ENCODE measurements at regions not wholly inside any gene's neighbourhood (a gene's known extent, or its start where the extent isn't known, plus 50 kb on each side); places are given as distances from the start of the nearest gene placed in this dataset.

DNA sequence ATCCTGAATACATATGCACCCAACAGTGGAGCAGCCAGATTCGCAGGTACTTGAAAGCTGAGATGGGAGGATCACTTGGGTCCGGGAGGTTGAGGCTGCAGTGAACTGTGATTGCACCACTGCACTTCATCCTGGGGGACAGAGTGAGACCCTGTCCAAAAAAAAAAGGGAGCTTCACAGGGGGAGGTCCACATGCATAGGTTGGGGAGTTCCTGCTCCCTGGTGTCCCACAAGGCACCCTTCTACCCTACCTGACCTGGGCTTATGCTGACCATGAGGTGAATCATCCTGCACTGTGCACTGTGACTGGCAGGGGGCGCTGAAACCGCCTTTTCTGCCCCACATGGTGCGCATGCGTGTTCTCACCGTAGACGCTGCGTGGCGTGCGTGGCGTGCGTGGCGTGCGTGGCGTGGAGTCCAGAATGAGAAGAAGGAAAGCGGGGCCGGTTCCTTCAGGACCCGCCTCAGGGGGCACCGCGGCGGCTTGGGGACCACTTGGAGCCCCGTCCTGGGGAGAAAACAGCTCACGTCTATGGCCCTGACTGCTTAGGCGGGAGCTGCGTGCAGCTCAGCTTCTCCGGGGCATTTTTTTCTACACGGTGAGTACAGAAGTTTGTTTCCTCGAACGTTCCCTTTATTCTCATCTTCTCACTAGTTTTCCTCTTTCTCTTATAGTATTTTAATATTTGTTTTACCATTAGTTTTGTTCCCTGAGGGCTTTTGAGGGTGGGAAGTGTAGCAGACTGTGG lies 116.6 kb upstream of the GRK3 start (continued):
- TF ChIP-seq, protein P1, sequence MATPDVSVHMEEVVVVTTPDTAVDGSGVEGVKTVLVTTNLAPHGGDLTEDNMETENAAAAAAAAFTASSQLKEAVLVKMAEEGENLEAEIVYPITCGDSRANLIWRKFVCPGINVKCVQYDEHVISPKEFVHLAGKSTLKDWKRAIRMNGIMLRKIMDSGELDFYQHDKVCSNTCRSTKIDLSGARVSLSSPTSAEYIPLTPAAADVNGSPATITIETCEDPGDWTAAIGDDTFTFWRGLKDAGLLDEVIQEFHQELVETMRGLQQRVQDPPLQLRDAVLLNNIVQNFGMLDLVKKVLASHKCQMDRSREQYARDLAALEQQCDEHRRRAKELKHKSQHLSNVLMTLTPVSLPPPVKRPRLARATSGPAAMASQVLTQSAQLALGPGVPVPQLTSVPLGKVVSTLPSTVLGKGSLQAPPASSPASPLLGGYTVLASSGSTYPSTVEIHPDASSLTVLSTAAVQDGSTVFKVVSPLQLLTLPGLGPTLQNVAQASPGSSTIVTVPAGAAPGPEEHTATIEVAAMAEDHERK (CRISPR knock-in tag; IDR thresholded peaks at IDR 0.05; ENCODE audit: low read depth), result peak; percentile 95
- TF ChIP-seq TEAD3 (CRISPR knock-in tag; optimal IDR thresholded peaks at IDR 0.05; ENCODE audit: borderline replicate concordance), result peak; percentile 74
- peak; percentile 67; the same call in 1 of the 2 replicates for TF ChIP-seq ARHGAP35 (CRISPR knock-in tag; IDR thresholded peaks at IDR 0.05; ENCODE audit: borderline replicate concordance)
- peak; percentile 86; the same call in 1 of the 2 replicates for TF ChIP-seq ZNF350 (CRISPR knock-in tag; IDR thresholded peaks at IDR 0.05; ENCODE audit: borderline replicate concordance, low read depth)
- TF ChIP-seq THAP11 (CRISPR knock-in tag; IDR thresholded peaks at IDR 0.05), result peak; percentile 83
- no peak for TF ChIP-seq KLF15 (CRISPR knock-in tag; IDR thresholded peaks at IDR 0.05; ENCODE audit: borderline replicate concordance)
- no peak for TF ChIP-seq WIZ (CRISPR knock-in tag; IDR thresholded peaks at IDR 0.05)
- TF ChIP-seq NFKB2 (CRISPR knock-in tag; IDR thresholded peaks at IDR 0.05; ENCODE audit: borderline replicate concordance), result peak; percentile 38; the same call in 1 of the 2 replicates
- peak; percentile 81; the same call in 1 of the 2 replicates for TF ChIP-seq ZNF451 (CRISPR knock-in tag; IDR thresholded peaks at IDR 0.05)
- 0 out of 4 replicates have a peak, but pooled peaks of 1 of the 2 experiments have one; percentile 32 for TF ChIP-seq KLF16 (CRISPR knock-in tag; IDR thresholded peaks at IDR 0.05)
- TF ChIP-seq RAD21 (CRISPR knock-in tag; IDR thresholded peaks at IDR 0.05), result 0 out of 2 replicates have a peak, but pooled peaks have one; percentile 25
- TF ChIP-seq, protein P2, sequence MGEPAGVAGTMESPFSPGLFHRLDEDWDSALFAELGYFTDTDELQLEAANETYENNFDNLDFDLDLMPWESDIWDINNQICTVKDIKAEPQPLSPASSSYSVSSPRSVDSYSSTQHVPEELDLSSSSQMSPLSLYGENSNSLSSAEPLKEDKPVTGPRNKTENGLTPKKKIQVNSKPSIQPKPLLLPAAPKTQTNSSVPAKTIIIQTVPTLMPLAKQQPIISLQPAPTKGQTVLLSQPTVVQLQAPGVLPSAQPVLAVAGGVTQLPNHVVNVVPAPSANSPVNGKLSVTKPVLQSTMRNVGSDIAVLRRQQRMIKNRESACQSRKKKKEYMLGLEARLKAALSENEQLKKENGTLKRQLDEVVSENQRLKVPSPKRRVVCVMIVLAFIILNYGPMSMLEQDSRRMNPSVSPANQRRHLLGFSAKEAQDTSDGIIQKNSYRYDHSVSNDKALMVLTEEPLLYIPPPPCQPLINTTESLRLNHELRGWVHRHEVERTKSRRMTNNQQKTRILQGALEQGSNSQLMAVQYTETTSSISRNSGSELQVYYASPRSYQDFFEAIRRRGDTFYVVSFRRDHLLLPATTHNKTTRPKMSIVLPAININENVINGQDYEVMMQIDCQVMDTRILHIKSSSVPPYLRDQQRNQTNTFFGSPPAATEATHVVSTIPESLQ (CRISPR knock-in tag; conservative IDR thresholded peaks at IDR 0.05), result no peak
- 0 out of 2 replicates have a peak, but pooled peaks have one; percentile 13 for TF ChIP-seq MAFF (IDR thresholded peaks at IDR 0.05; ENCODE audit: low read depth, low read length)
- TF ChIP-seq, protein P3, sequence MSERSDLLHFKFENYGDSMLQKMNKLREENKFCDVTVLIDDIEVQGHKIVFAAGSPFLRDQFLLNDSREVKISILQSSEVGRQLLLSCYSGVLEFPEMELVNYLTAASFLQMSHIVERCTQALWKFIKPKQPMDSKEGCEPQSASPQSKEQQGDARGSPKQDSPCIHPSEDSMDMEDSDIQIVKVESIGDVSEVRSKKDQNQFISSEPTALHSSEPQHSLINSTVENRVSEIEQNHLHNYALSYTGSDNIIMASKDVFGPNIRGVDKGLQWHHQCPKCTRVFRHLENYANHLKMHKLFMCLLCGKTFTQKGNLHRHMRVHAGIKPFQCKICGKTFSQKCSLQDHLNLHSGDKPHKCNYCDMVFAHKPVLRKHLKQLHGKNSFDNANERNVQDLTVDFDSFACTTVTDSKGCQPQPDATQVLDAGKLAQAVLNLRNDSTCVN (CRISPR knock-in tag; IDR thresholded peaks at IDR 0.05; ENCODE audit: borderline replicate concordance), result peak; percentile 90
- TF ChIP-seq ZNF768 (CRISPR knock-in tag; IDR thresholded peaks at IDR 0.05), result peak; percentile 51; the same call in 1 of the 2 replicates
- TF ChIP-seq, protein P4, sequence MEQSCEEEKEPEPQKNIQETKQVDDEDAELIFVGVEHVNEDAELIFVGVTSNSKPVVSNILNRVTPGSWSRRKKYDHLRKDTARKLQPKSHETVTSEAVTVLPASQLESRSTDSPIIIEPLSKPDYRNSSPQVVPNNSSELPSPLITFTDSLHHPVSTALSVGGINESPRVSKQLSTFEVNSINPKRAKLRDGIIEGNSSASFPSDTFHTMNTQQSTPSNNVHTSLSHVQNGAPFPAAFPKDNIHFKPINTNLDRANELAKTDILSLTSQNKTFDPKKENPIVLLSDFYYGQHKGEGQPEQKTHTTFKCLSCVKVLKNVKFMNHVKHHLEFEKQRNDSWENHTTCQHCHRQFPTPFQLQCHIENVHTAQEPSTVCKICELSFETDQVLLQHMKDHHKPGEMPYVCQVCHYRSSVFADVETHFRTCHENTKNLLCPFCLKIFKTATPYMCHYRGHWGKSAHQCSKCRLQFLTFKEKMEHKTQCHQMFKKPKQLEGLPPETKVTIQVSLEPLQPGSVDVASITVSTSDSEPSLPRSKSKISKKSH (CRISPR knock-in tag; IDR thresholded peaks at IDR 0.05; ENCODE audit: borderline replicate concordance), result no peak
- no peak for TF ChIP-seq ZNF260 (CRISPR knock-in tag; IDR thresholded peaks at IDR 0.05; ENCODE audit: borderline replicate concordance, low read depth)
- TF ChIP-seq, protein P5, sequence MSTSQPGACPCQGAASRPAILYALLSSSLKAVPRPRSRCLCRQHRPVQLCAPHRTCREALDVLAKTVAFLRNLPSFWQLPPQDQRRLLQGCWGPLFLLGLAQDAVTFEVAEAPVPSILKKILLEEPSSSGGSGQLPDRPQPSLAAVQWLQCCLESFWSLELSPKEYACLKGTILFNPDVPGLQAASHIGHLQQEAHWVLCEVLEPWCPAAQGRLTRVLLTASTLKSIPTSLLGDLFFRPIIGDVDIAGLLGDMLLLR (CRISPR knock-in tag; IDR thresholded peaks at IDR 0.05), result 0 out of 2 replicates have a peak, but pooled peaks have one; percentile 51
- no peak for TF ChIP-seq FOXA1 (IDR thresholded peaks at IDR 0.05)
- 0 out of 2 replicates have a peak, but pooled peaks have one; percentile 36 for TF ChIP-seq FOXA1 (CRISPR knock-in tag; IDR thresholded peaks at IDR 0.05)
- TF ChIP-seq MIXL1 (CRISPR knock-in tag; IDR thresholded peaks at IDR 0.05), result 0 out of 2 replicates have a peak, but pooled peaks have one; percentile 16

All from HepG2 (cell line).